ENCODE measurements at regions not wholly inside any gene's neighbourhood (a gene's known extent, or its start where the extent isn't known, plus 50 kb on each side); places are given as distances from the start of the nearest gene placed in this dataset.

DNA sequence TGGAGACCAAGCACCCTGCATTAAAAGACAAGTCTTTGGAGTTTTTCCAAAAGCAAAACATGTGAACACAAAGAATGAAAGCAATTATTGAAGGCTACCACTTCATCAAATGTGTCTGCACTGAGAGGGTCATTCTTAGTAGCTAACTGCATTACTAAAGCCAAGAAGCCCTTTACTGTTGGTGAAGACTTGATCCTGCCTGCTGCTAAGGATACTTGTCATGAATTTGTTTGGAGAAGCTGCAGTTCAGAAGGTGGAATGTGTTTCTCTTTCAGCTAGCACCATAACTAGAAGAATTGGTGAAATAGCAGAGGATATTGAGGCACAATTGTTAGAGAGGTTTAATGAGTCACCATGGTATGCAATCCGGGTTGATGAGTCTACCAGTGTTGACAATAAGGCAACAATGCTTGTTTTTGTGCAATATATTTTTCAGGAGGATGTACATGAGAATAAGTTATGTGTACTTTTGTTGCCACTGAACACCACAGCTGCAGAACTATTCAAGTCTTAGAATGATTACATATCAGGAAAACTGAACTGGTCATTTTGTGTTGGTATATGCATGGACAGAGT, 457.3 kb upstream of the ISX start:
- TF ChIP-seq, protein P1, sequence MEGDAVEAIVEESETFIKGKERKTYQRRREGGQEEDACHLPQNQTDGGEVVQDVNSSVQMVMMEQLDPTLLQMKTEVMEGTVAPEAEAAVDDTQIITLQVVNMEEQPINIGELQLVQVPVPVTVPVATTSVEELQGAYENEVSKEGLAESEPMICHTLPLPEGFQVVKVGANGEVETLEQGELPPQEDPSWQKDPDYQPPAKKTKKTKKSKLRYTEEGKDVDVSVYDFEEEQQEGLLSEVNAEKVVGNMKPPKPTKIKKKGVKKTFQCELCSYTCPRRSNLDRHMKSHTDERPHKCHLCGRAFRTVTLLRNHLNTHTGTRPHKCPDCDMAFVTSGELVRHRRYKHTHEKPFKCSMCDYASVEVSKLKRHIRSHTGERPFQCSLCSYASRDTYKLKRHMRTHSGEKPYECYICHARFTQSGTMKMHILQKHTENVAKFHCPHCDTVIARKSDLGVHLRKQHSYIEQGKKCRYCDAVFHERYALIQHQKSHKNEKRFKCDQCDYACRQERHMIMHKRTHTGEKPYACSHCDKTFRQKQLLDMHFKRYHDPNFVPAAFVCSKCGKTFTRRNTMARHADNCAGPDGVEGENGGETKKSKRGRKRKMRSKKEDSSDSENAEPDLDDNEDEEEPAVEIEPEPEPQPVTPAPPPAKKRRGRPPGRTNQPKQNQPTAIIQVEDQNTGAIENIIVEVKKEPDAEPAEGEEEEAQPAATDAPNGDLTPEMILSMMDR (IDR thresholded peaks at IDR 0.05; ENCODE audit: low read depth, low read length) = no peak
- TF ChIP-seq, protein P2, sequence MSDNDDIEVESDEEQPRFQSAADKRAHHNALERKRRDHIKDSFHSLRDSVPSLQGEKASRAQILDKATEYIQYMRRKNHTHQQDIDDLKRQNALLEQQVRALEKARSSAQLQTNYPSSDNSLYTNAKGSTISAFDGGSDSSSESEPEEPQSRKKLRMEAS (IDR thresholded peaks at IDR 0.05; ENCODE audit: low read depth, low read length) = no peak
- no peak for TF ChIP-seq MYC (IDR thresholded peaks at IDR 0.05; ENCODE audit: low read depth, low read length)
